ENCODE measurements at regions not wholly inside any gene's neighbourhood (a gene's known extent, or its start where the extent isn't known, plus 50 kb on each side); places are given as distances from the start of the nearest gene placed in this dataset.

- no peak for TF ChIP-seq STAT1 (IDR thresholded peaks at IDR 0.05; ENCODE audit: unreplicated experiment)
- no peak for TF ChIP-seq JUNB (IDR thresholded peaks at IDR 0.05; ENCODE audit: unreplicated experiment)
- TF ChIP-seq POLR2AphosphoS5 (IDR thresholded peaks at IDR 0.05; ENCODE audit: low read depth), result no peak
- no peak for TF ChIP-seq NANOG (IDR thresholded peaks at IDR 0.05; ENCODE audit: borderline replicate concordance)
- no peak for TF ChIP-seq EZH2 (IDR thresholded peaks at IDR 0.05; ENCODE audit: low read depth, unreplicated experiment)
- TF ChIP-seq EZH2phosphoT487 (IDR thresholded peaks at IDR 0.05; ENCODE audit: unreplicated experiment), result no peak
- no peak for TF ChIP-seq ETS1 (IDR thresholded peaks at IDR 0.05)
- TF ChIP-seq REST (IDR thresholded peaks at IDR 0.05; ENCODE audit: unreplicated experiment), result no peak
- no peak for TF ChIP-seq ZNF331 (CRISPR knock-in tag; IDR thresholded peaks at IDR 0.05; ENCODE audit: low read depth)
- no peak for TF ChIP-seq ZNF462 (CRISPR knock-in tag; IDR thresholded peaks at IDR 0.05)
- TF ChIP-seq CTCF (conservative IDR thresholded peaks at IDR 0.05; ENCODE audit: low read depth in 2 of 2), result no peak
- H3K27ac Mint-ChIP-seq, result no peak overlapping the region
- no peaks in the 10 kb centered on the region for H3K27me3 ChIP-seq (ENCODE audit: insufficient read depth)
- DNase-seq (ENCODE audit: low spot score), result no peak
- H3K79me2 ChIP-seq (replicated peaks; ENCODE audit: insufficient read depth), result no peaks in the 10 kb centered on the region
- H3K27ac ChIP-seq (ENCODE audit: low read depth), result no peak overlapping the region
- no peaks in the 10 kb centered on the region for H3K36me3 ChIP-seq (ENCODE audit: insufficient read depth)
- H3K4me1 ChIP-seq (ENCODE audit: insufficient read depth), result peaks cover 14% of the 10 kb centered on the region; the same call in 1 of the 2 replicates
- H3K36me3 Mint-ChIP-seq (ENCODE audit: low read depth), result no peaks in the 10 kb centered on the region
- H3K4me3 ChIP-seq, result no peak overlapping the region
- no peak overlapping the region for H2AFZ ChIP-seq
- H3K27me3 Mint-ChIP-seq (ENCODE audit: insufficient read depth, low read depth, poor library complexity), result no peaks in the 10 kb centered on the region
- H3K4me3 Mint-ChIP-seq, result no peak overlapping the region
- no peak overlapping the region for H3K4me2 ChIP-seq
- ATAC-seq, result no peak
- H4K20me1 ChIP-seq (replicated peaks; ENCODE audit: insufficient read depth), result no peaks in the 10 kb centered on the region
- H3K9me2 ChIP-seq (ENCODE audit: insufficient read depth), result no peaks in the 10 kb centered on the region
- H3F3A ChIP-seq (replicated peaks; ENCODE audit: low read depth), result no peaks in the 10 kb centered on the region
- H3K4me1 Mint-ChIP-seq, result peaks cover 16% of the 10 kb centered on the region
- H3K9me3 Mint-ChIP-seq, result no peaks in the 10 kb centered on the region
Measured at GRCh38 chr2:53500181-53500580, 267.4 kb upstream of the CHAC2 start.

Data from GM23338 (cell line).